Astrocyte (in vitro differentiated cells and primary cell): ENCODE measurements at regions not wholly inside any gene's neighbourhood (a gene's known extent, or its start where the extent isn't known, plus 50 kb on each side); places are given as distances from the start of the nearest gene placed in this dataset.

Experiments
- DNase-seq: peaks from one replicate; pipeline ENCODE4 v3.0.0-alpha.2; 2010; ENCODE audit warnings: low read depth
- FAIRE-seq: peaks from 2 replicates; lab custom pipeline; 2011; peaks lifted over from hg19 to GRCh38; lab: Jason Lieb, UNC
- H2AFZ ChIP-seq: 2 replicates; pipeline ENCODE4 v1.6.0; 2012; ENCODE audit warnings: low read depth, low read length, inconsistent platforms
- H3K27ac ChIP-seq: 2 replicates; pipeline ENCODE4 v1.5.1; 2011; ENCODE audit warnings: low read depth, low read length, inconsistent platforms
- H3K27me3 ChIP-seq: 2 replicates; pipeline ENCODE4 v1.6.0; 2011; ENCODE audit warnings: low read length, inconsistent platforms; ENCODE audit not compliant: insufficient read depth
- H3K36me3 ChIP-seq: 2 replicates; pipeline ENCODE4 v1.5.1; 2011; ENCODE audit warnings: low read length, inconsistent platforms; ENCODE audit not compliant: insufficient read depth
- H3K4me1 ChIP-seq: 2 replicates; pipeline ENCODE4 v1.5.1; 2011; ENCODE audit warnings: low read length, inconsistent platforms; ENCODE audit not compliant: insufficient read depth
- H3K4me2 ChIP-seq: 2 replicates; pipeline ENCODE4 v1.6.0; 2012; ENCODE audit warnings: low read length, inconsistent platforms
- H3K4me3 ChIP-seq: 2 replicates; pipeline ENCODE4 v1.5.1; 2011; ENCODE audit warnings: low read depth, mild to moderate bottlenecking, low read length, inconsistent platforms; ENCODE audit not compliant: insufficient read depth
- H3K79me2 ChIP-seq: 2 replicates; pipeline ENCODE4 v1.6.0; 2012; ENCODE audit warnings: mild to moderate bottlenecking, low read length, inconsistent platforms; ENCODE audit not compliant: insufficient read depth
- H3K9ac ChIP-seq: 2 replicates; pipeline ENCODE4 v1.6.0; 2012; ENCODE audit warnings: mild to moderate bottlenecking, low read length, inconsistent platforms
- H3K9me3 ChIP-seq: 2 replicates; pipeline ENCODE4 v1.5.1; 2012; ENCODE audit warnings: low read depth, mild to moderate bottlenecking, low read length, inconsistent platforms; ENCODE audit not compliant: insufficient read depth
- H4K20me1 ChIP-seq: 2 replicates; pipeline ENCODE4 v1.6.0; 2012; ENCODE audit warnings: low read length, inconsistent platforms; ENCODE audit not compliant: insufficient read depth
- H3K27ac Mint-ChIP-seq: one replicate; pipeline ENCODE4 v1.8.0; 2021; ENCODE audit warnings: mild to moderate bottlenecking, mixed read lengths; ENCODE audit not compliant: unreplicated experiment
- H3K27me3 Mint-ChIP-seq: one replicate; pipeline ENCODE4 v1.8.0; 2021; ENCODE audit warnings: low read depth, mixed read lengths; ENCODE audit not compliant: unreplicated experiment
- H3K36me3 Mint-ChIP-seq: one replicate; pipeline ENCODE4 v1.8.0; 2021; ENCODE audit warnings: low read depth, mixed read lengths; ENCODE audit not compliant: unreplicated experiment
- H3K4me1 Mint-ChIP-seq: one replicate; pipeline ENCODE4 v1.8.0; 2021; ENCODE audit warnings: low read depth, mixed read lengths; ENCODE audit not compliant: unreplicated experiment
- H3K4me3 Mint-ChIP-seq: one replicate; pipeline ENCODE4 v1.8.0; 2021; ENCODE audit warnings: mild to moderate bottlenecking, moderate library complexity, mixed read lengths; ENCODE audit not compliant: unreplicated experiment
- H3K9me3 Mint-ChIP-seq: one replicate; pipeline ENCODE4 v1.8.0; 2021; ENCODE audit warnings: mild to moderate bottlenecking, mixed read lengths; ENCODE audit not compliant: unreplicated experiment
- CTCF ChIP-seq: IDR thresholded peaks from 2 replicates; pipeline ENCODE4 v1.5.1; 2011; ENCODE audit warnings: low read depth, mild to moderate bottlenecking, inconsistent platforms, low read length, moderate library complexity; ENCODE audit not compliant: insufficient read depth
- EZH2 ChIP-seq: IDR thresholded peaks from 2 replicates; pipeline ENCODE4 v1.6.1; 2012; ENCODE audit warnings: mild to moderate bottlenecking, low read length, inconsistent platforms; ENCODE audit not compliant: insufficient read depth

DNA sequence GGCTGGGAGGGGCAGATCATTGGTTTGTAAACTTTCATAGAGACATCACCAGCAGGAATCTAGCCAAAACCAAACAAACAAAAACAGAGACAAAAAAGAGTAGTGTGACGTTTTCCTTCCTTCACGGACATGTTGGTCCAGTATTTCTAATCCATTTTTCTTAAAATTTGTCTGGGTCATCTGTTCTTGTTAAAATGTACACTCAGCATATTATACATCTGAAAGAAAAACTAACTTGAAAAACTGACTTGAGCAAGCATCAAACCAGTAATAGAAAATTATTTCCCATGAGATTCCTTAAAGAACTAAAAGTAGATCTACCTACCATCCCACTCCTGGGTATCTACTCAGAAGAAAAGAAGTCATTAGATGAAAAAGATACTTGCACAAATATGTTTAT lies 164.2 kb downstream of the KLF6 start:
- H3K79me2 ChIP-seq = no peaks in the 10 kb centered on the region
- TF ChIP-seq EZH2 = no peak
- no peak for TF ChIP-seq CTCF
- Mint-ChIP-seq H3K9me3 (peaks cover 9% of the 10 kb centered on the region), H3K36me3 (no peaks in the 10 kb centered on the region), H3K27ac (no peak overlapping the region), H3K4me1 (peaks cover 17% of the 10 kb centered on the region), H3K27me3 (no peaks in the 10 kb centered on the region), H3K4me3 (no peak overlapping the region)
- H3K27me3 ChIP-seq = no peaks in the 10 kb centered on the region
- FAIRE-seq (no peak), DNase-seq (no peak)
- no peaks in the 10 kb centered on the region for H3K9me3 ChIP-seq
- H3K36me3 ChIP-seq = no peaks in the 10 kb centered on the region
- H3K4me2 ChIP-seq = no peak overlapping the region
- no peaks in the 10 kb centered on the region for H4K20me1 ChIP-seq
- H3K9ac ChIP-seq = no peak overlapping the region
- peaks cover 23% of the 10 kb centered on the region for H3K4me1 ChIP-seq
- no peak overlapping the region for H3K4me3 ChIP-seq
- no peak overlapping the region for H3K27ac ChIP-seq
- no peak overlapping the region for H2AFZ ChIP-seq

GRCh38 chr10:3619241-3619640 lies 165.8 kb downstream of the KLF6 start:
- TF ChIP-seq EZH2 (no peak), CTCF (no peak)
- no peaks in the 10 kb centered on the region for H3K36me3 ChIP-seq
- H3K4me1 Mint-ChIP-seq = peaks cover 10% of the 10 kb centered on the region
- no peaks in the 10 kb centered on the region for H3K27me3 ChIP-seq
- no peak overlapping the region for H3K9ac ChIP-seq
- no peak overlapping the region for H3K27ac ChIP-seq
- no peak overlapping the region for H3K4me3 ChIP-seq
- H2AFZ ChIP-seq = no peak overlapping the region
- H4K20me1 ChIP-seq = no peaks in the 10 kb centered on the region
- no peak overlapping the region for H3K27ac Mint-ChIP-seq
- peaks cover 14% of the 10 kb centered on the region for H3K4me1 ChIP-seq
- FAIRE-seq (no peak), DNase-seq (no peak)
- H3K9me3 ChIP-seq = no peaks in the 10 kb centered on the region
- no peaks in the 10 kb centered on the region for H3K36me3 Mint-ChIP-seq
- H3K9me3 Mint-ChIP-seq = peaks cover 9% of the 10 kb centered on the region
- H3K4me3 Mint-ChIP-seq = no peak overlapping the region
- H3K4me2 ChIP-seq = no peak overlapping the region
- no peaks in the 10 kb centered on the region for H3K79me2 ChIP-seq
- H3K27me3 Mint-ChIP-seq = no peaks in the 10 kb centered on the region

- no peaks in the 10 kb centered on the region for H3K27me3 ChIP-seq
- FAIRE-seq = no peak
- no peaks in the 10 kb centered on the region for H4K20me1 ChIP-seq
Measured at GRCh38 chr10:3616880-3617279, 168.1 kb downstream of the KLF6 start.

More at GRCh38 chr10:3616880-3617279, 168.1 kb downstream of the KLF6 start:
- Histone ChIP-seq H2AFZ (no peak overlapping the region), H3K9ac (no peak overlapping the region), H3K79me2 (no peaks in the 10 kb centered on the region), H3K4me2 (no peak overlapping the region), H3K27ac (no peak overlapping the region), H3K9me3 (no peaks in the 10 kb centered on the region), H3K4me1 (no peaks in the 10 kb centered on the region), H3K36me3 (no peaks in the 10 kb centered on the region), H3K4me3 (no peak overlapping the region)
- peaks cover 10% of the 10 kb centered on the region for H3K9me3 Mint-ChIP-seq
- DNase-seq = no peak
- no peak overlapping the region for H3K27ac Mint-ChIP-seq
- H3K4me1 Mint-ChIP-seq = no peaks in the 10 kb centered on the region
- TF ChIP-seq EZH2 (no peak), CTCF (no peak)
- no peaks in the 10 kb centered on the region for H3K27me3 Mint-ChIP-seq
- no peak overlapping the region for H3K4me3 Mint-ChIP-seq
- H3K36me3 Mint-ChIP-seq = no peaks in the 10 kb centered on the region
